ENCODE measurements at regions not wholly inside any gene's neighbourhood (a gene's known extent, or its start where the extent isn't known, plus 50 kb on each side); places are given as distances from the start of the nearest gene placed in this dataset.

- no peaks in the 10 kb centered on the region for H3K9me3 Mint-ChIP-seq
- no peak overlapping the region for H3K27ac Mint-ChIP-seq
- TF ChIP-seq ZNF512 (CRISPR knock-in tag; IDR thresholded peaks at IDR 0.05; ENCODE audit: borderline replicate concordance) (no peak), ZMAT4 (CRISPR knock-in tag; IDR thresholded peaks at IDR 0.05) (no peak), E2F5 (CRISPR knock-in tag; IDR thresholded peaks at IDR 0.05) (no peak), FOXP1 (CRISPR knock-in tag; IDR thresholded peaks at IDR 0.05; ENCODE audit: borderline replicate concordance) (no peak), ZNF317 (CRISPR knock-in tag; IDR thresholded peaks at IDR 0.05; ENCODE audit: borderline replicate concordance, low read depth) (no peak), SMAD3 (CRISPR knock-in tag; IDR thresholded peaks at IDR 0.05; ENCODE audit: borderline replicate concordance) (no peak), CBFB (CRISPR knock-in tag; IDR thresholded peaks at IDR 0.05; ENCODE audit: low read depth) (no peak), MXD4 (CRISPR knock-in tag; IDR thresholded peaks at IDR 0.05; ENCODE audit: borderline replicate concordance) (no peak), ATF6 (CRISPR knock-in tag; IDR thresholded peaks at IDR 0.05) (no peak), OVOL2 (CRISPR knock-in tag; IDR thresholded peaks at IDR 0.05; ENCODE audit: borderline replicate concordance) (no peak), EMX1 (CRISPR knock-in tag; IDR thresholded peaks at IDR 0.05) (no peak), ETV6 (CRISPR knock-in tag; IDR thresholded peaks at IDR 0.05) (no peak)
- no peaks in the 10 kb centered on the region; the same call in 1 of the 2 replicates for H3K27me3 Mint-ChIP-seq (ENCODE audit: low read depth)
- H3K36me3 Mint-ChIP-seq, result no peaks in the 10 kb centered on the region
- DNase-seq (ENCODE audit: low spot score) (no peak), ATAC-seq (no peak)
- POLR2A ChIA-PET, result no interaction called here
- CTCF ChIA-PET, result no interaction called here
- no peak overlapping the region for H3K4me3 Mint-ChIP-seq
- H3K4me1 Mint-ChIP-seq, result peaks cover 6% of the 10 kb centered on the region
Measured at GRCh38 chr5:114658194-114658593, 296.3 kb downstream of the KCNN2 start.

- no peaks in the 10 kb centered on the region for H3K9me3 Mint-ChIP-seq
- ChIA-PET POLR2A (no interaction called here), CTCF (no interaction called here)
- peaks cover 6% of the 10 kb centered on the region for H3K4me1 Mint-ChIP-seq
- H3K27me3 Mint-ChIP-seq (ENCODE audit: low read depth), result no peaks in the 10 kb centered on the region; the same call in 1 of the 2 replicates
- ATAC-seq, result peak; percentile 44
- no peak overlapping the region for H3K27ac Mint-ChIP-seq
- no peak for DNase-seq (ENCODE audit: low spot score)
- no peak overlapping the region for H3K4me3 Mint-ChIP-seq
- H3K36me3 Mint-ChIP-seq, result no peaks in the 10 kb centered on the region
- TF ChIP-seq ZNF425 (CRISPR knock-in tag; conservative IDR thresholded peaks at IDR 0.05) (no peak), GRHL2 (CRISPR knock-in tag; IDR thresholded peaks at IDR 0.05; ENCODE audit: insufficient replicate concordance, severe bottlenecking) (no peak), ERG (CRISPR knock-in tag; IDR thresholded peaks at IDR 0.05) (no peak), MAX (CRISPR knock-in tag; IDR thresholded peaks at IDR 0.05) (no peak), USF1 (CRISPR knock-in tag; IDR thresholded peaks at IDR 0.05) (no peak), ZNF219 (CRISPR knock-in tag; IDR thresholded peaks at IDR 0.05; ENCODE audit: borderline replicate concordance) (no peak), E2F1 (CRISPR knock-in tag; IDR thresholded peaks at IDR 0.05) (no peak), ZNF416 (CRISPR knock-in tag; IDR thresholded peaks at IDR 0.05) (no peak), ZNF396 (CRISPR knock-in tag; IDR thresholded peaks at IDR 0.05; ENCODE audit: borderline replicate concordance) (no peak)
Measured at GRCh38 chr5:114657342-114658130, 295.7 kb downstream of the KCNN2 start.
